GM19397 (cell line): ENCODE measurements at regions not wholly inside any gene's neighbourhood (a gene's known extent, or its start where the extent isn't known, plus 50 kb on each side); places are given as distances from the start of the nearest gene placed in this dataset.
"Not testable (repeated sequence)": the region's sequence is repeated elsewhere in the genome, so short reads cannot be mapped to it uniquely, and the experiment has no call there.

ENCODE experiments used
- ATAC-seq: cut with Tn5 transposase; IDR thresholded peaks from one replicate; pipeline ENCODE4 v1.9.1; 2021; ENCODE audit warnings: mild to moderate bottlenecking, moderate library complexity; ENCODE audit not compliant: unreplicated experiment

GRCh38 chr2:192993059-192993458 is 798.3 kb upstream of the TMEFF2 start:
- ATAC-seq, result no peak

DNA sequence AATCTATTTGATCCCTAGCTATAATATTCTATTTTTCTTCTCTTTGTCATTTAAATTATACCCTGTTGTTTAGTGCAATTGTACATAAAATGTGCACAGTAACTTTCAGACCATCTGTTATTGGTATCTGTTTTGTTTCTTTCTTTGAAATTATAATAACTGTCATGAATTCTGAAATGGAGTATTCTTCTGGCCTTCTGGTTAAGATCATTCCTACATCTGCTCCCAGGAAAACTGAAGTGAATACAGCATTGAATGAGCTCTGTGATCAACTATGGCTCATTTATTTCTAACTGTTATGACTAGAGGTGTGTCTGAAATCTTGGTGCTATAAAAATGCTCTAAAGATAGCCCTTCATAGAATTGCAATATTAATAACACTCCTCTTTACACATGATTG is 788.4 kb upstream of the TMEFF2 start:
- no peak for ATAC-seq

GRCh38 chr2:192978395-192978794 is 783.7 kb upstream of the TMEFF2 start:
- no peak for ATAC-seq

GRCh38 chr2:192971981-192972380 is 777.2 kb upstream of the TMEFF2 start:
- no peak for ATAC-seq

DNA sequence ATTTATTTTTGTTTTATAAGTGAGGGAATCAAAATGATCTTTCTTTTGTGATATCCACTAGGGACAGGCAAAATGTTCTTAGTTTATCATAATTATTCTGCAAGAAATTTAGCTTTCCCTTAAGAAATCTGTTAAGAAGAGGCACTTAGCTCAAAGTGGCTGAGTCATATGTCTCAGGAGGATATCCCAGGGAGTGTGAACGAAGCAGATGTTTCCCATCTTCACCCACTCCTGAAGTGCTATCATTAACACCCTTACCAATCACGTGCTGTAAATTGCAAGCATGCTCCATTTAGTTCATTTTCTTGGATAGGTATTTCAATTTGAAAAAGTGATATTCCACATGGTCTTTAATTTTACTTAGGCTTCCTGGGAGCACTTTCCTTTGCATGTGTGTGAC is 774.3 kb upstream of the TMEFF2 start:
- ATAC-seq, result no peak

- ATAC-seq, result no peak
Observed at GRCh38 chr2:192960945-192961344, 766.2 kb upstream of the TMEFF2 start.

- ATAC-seq, result not testable (repeated sequence)
Observed at GRCh38 chr2:192958615-192959014, 763.9 kb upstream of the TMEFF2 start.

- no peak for ATAC-seq
Observed at GRCh38 chr2:192957425-192957824, 762.7 kb upstream of the TMEFF2 start.

GRCh38 chr2:192953116-192953515 is 758.4 kb upstream of the TMEFF2 start:
- ATAC-seq, result no peak

- no peak for ATAC-seq
Observed at GRCh38 chr2:192952245-192952644, 757.5 kb upstream of the TMEFF2 start.

DNA sequence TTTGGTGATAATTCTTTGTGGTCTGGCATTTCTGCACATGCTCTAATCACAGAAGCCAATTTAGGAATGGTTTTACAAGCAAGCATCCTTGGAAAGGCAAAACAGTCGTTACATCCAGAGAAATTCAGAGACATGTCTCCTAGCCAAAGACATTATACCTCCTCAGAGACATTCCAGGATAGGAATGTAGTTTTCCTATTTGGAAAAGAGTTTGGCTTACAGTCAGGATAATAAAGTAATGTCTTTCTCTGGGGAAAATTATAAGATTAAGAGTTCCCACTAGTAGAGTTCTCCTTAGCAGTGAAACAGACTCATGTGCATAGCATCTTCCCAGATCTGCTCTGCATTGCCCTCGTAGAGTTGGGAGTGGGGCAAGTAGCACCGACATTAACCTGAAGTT is 753.6 kb upstream of the TMEFF2 start:
- ATAC-seq, result no peak

DNA sequence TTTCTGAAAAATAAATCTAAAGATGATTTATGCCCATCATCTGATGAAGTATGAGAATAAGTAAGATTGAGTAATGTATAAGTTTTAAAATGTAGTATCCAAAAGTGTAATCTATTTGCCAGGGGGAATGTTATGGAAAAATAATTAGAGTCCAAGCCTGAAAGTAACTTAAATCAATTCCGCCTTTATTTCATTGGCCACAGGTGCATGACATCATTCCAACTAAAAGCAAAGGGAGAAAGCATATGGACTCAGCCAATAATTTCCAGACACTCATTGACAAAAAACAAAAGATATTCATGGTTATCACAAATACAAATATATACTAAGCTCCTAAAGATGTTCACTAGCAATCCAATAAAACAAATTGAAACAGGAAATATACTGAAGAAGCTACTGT is 752.6 kb upstream of the TMEFF2 start:
- no peak for ATAC-seq

- no peak for ATAC-seq
Observed at GRCh38 chr2:192940767-192941166, 746.0 kb upstream of the TMEFF2 start.

DNA sequence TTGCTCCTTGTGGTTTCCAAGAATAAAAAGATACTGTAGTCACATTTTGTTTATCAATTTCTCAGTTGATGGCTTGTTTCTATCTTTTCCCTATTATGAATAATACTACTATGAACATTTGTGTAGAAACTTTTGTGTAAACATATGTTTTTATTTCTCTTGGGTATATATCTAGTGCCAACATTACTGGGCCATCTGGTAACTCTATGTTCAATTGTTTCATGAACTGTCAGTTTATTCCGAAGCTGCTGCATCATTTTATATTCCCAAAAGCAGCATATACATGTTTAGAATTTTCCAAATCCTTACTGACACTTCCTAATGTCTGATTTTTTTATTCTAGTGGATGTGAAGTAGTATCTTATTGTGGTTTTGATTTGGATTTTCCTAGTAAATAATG is 737.6 kb upstream of the TMEFF2 start:
- no peak for ATAC-seq

GRCh38 chr2:192921631-192922030 is 726.9 kb upstream of the TMEFF2 start:
- not testable (repeated sequence) for ATAC-seq

DNA sequence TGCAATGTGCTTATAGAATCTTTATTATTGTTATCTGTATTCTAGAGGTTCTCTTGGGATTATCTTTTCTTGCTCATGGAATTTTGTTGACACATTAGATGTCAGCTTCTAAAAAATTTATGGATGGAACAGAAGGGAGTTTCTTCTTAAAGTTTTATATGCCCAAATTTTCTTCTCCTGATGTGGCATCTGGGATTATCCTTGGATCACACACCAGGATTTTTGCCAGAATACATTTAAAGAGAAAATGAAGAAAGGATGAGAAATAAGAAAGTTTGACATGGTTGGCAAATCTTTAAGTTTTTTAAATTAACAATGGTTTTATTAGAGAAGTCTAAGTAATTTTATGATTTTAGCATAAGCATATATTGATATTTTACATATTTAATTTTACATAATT is 706.7 kb upstream of the TMEFF2 start:
- ATAC-seq, result no peak

DNA sequence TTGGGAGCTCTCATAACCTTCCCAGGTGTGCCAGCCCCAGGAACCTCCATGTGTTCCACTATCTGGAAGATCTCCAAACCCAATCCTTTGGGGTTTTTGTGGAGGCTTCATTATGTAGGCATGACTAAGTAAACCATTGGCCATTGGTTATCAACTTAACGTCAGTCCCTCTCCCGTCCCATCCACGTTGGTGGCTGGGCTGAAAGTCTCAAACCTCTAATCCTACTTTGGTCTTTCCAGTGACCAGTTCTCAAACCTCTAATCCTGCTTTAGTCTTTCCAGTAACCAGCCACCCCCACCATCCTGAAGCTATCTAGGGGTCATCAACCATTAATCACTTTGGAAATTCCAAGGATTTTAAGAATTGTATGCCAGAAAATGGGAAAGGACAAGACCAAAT is 704.7 kb upstream of the TMEFF2 start:
- ATAC-seq, result no peak

DNA sequence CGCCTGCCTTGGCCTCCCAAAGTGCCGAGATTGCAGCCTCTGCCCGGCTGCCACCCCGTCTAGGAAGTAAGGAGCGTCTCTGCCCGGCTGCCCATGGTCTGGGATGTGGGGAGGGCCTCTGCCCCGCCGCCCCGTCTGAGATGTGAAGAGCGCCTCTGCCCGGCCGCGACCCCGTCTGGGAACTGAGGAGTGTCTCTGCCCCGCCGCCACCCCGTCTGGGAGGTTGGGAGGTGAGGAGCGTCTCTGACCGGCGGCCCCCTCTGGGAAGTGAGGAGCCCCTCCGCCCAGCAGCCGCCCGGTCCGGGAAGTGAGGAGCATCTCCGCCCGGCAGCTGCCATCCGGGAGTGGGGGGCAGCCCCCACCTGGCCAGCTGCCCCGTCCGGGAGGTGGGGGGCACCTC is 699.2 kb upstream of the TMEFF2 start:
- ATAC-seq, result not testable (repeated sequence)

DNA sequence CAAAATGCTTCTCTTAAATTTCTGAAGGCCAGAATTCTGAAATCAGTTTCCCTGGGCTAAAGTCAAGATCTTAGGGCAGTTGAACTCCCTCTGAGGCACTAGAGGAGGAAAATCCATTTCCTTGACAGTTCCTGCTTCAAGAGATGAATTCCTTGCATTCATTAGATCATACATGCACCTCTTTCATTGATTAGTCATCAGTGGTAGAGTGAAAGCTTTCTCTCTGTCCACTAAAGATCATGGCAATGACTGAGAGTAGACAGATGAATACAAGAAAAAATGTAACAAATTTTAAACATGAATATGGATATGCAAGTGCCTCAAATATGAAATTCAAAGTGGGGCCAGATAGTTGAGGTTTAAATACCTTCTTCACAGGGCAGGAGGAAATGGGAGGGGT is 693.4 kb upstream of the TMEFF2 start:
- ATAC-seq, result no peak

DNA sequence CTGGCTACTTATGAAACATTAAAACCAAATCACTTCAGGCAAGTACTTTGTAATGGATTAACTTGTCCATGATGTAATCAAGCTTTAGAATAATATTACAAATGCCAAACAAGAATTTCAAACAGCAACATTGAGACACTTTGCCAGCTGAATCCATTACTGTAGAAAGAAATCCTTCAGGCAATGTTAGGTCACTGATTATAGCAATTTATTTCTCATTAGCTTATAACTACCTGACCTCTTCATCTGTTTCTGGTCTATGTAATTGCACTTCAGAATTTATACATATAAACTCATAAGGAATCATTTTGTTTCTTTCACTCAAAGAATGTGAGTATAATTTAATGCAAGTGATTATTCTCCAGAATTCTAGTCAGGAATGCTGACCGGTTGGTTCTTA is 692.6 kb upstream of the TMEFF2 start:
- ATAC-seq, result no peak

GRCh38 chr2:192886636-192887035 is 691.9 kb upstream of the TMEFF2 start:
- no peak for ATAC-seq

DNA sequence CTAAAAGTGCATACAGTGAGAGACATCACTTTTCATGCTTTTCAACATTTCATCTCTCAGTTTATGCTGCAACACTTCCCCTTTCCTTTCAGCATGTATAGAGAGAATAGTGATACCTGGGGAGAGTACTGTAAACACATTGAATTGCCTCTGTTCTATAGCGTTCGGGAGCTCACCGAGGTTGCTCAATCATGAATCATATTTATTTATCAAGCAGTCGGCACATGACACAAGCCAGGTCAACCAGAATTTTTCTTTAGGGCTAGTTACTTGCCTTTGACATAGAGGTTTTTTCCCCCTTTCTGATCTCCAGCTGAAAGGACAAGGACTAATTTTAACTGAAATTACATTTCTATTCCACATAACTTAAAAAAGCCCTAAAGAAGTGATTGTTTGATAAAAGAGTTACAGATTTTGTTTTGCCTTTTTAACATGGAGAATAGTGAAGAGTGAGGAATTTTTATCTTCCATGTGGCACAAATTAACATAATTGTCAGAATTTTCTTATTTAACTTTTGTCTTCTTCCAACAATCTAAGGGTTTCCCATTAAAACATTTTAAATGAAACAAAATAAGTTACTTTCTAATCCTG is 690.9 kb upstream of the TMEFF2 start:
- no peak for ATAC-seq

GRCh38 chr2:192877159-192877558 is 682.4 kb upstream of the TMEFF2 start:
- no peak for ATAC-seq

- no peak for ATAC-seq
Observed at GRCh38 chr2:192876698-192877097, 682.0 kb upstream of the TMEFF2 start.
